Gastroesophageal sphincter (tissue), 3 donors: ENCODE measurements at regions not wholly inside any gene's neighbourhood (a gene's known extent, or its start where the extent isn't known, plus 50 kb on each side); places are given as distances from the start of the nearest gene placed in this dataset.

ENCODE experiments used
- POLR2AphosphoS5 ChIP-seq: sonication (generic); formaldehyde crosslinking; IDR thresholded peaks from one replicate; pipeline ENCODE4 v1.6.1; 2017; ENCODE audit warnings: antibody characterized with exemption
- TF ChIP-seq, protein P1 (sequence below), 4 experiments: fragments of 200-600 bp in 2 of 4; fragments of 450-650 bp in 2 of 4; sonication (generic) in 1 of 4; IDR thresholded peaks; one replicate each; pipeline ENCODE4 v1.5.1; 2017 to 2019; ENCODE audit warnings: antibody characterized with exemption in 4 of 4, mild to moderate bottlenecking in 2 of 4, moderate library complexity in 2 of 4

DNA sequence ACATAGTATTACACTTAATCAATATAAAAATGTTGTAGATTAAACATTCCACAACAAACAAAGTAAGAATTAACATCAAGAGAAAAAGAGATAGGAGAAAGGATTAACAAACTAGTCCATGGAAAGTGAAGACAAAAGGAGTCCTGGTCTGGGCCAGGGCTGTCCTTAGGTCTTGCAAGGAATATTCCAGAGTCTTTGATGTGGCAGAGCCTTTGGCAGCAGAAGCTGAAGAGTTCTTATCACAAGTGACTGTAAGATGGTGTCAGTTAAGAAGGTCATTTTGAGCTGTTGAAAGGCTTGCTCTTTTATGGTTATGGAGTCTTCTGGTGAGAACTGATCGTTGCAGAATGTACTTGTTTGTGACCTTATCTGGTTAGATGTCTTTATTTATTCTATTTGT, 127.7 kb upstream of the LRRTM4 start:
- TF ChIP-seq, protein P1, sequence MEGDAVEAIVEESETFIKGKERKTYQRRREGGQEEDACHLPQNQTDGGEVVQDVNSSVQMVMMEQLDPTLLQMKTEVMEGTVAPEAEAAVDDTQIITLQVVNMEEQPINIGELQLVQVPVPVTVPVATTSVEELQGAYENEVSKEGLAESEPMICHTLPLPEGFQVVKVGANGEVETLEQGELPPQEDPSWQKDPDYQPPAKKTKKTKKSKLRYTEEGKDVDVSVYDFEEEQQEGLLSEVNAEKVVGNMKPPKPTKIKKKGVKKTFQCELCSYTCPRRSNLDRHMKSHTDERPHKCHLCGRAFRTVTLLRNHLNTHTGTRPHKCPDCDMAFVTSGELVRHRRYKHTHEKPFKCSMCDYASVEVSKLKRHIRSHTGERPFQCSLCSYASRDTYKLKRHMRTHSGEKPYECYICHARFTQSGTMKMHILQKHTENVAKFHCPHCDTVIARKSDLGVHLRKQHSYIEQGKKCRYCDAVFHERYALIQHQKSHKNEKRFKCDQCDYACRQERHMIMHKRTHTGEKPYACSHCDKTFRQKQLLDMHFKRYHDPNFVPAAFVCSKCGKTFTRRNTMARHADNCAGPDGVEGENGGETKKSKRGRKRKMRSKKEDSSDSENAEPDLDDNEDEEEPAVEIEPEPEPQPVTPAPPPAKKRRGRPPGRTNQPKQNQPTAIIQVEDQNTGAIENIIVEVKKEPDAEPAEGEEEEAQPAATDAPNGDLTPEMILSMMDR (IDR thresholded peaks at IDR 0.05), result no peak
- TF ChIP-seq POLR2AphosphoS5, result no peak
